ENCODE measurements at regions not wholly inside any gene's neighbourhood (a gene's known extent, or its start where the extent isn't known, plus 50 kb on each side); places are given as distances from the start of the nearest gene placed in this dataset.

DNA sequence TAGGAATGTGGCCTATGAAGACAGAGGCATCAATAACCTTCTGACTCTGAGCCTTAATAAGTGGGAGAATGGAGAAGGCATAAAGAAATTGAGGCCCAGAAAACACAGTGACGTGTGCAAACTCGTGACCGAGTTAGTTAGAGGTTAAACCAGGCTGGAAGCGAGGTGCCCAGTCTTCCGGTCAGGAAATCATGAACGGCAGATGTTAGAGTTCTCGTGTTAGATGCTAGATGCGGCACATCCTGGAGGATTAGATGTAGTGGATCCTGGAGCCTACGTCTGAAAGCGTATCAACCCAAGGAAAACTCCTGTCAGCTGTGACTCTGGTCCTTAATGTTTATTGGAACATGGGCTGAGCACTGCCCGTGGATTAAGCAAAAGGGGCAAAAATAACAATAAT, 275.9 kb downstream of the TCF7L2 start:
- no peak for TF ChIP-seq TCF7L2 (IDR thresholded peaks at IDR 0.05; ENCODE audit: low read depth, low read length)
- no peak for TF ChIP-seq POLR2AphosphoS5 (IDR thresholded peaks at IDR 0.05; ENCODE audit: low read depth, low read length)
- TF ChIP-seq SIN3A (IDR thresholded peaks at IDR 0.05; ENCODE audit: borderline replicate concordance, insufficient read depth, low read depth, low read length) = no peak
- TF ChIP-seq, protein P1, sequence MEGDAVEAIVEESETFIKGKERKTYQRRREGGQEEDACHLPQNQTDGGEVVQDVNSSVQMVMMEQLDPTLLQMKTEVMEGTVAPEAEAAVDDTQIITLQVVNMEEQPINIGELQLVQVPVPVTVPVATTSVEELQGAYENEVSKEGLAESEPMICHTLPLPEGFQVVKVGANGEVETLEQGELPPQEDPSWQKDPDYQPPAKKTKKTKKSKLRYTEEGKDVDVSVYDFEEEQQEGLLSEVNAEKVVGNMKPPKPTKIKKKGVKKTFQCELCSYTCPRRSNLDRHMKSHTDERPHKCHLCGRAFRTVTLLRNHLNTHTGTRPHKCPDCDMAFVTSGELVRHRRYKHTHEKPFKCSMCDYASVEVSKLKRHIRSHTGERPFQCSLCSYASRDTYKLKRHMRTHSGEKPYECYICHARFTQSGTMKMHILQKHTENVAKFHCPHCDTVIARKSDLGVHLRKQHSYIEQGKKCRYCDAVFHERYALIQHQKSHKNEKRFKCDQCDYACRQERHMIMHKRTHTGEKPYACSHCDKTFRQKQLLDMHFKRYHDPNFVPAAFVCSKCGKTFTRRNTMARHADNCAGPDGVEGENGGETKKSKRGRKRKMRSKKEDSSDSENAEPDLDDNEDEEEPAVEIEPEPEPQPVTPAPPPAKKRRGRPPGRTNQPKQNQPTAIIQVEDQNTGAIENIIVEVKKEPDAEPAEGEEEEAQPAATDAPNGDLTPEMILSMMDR (IDR thresholded peaks at IDR 0.05) = no peak
- TF ChIP-seq, protein P2, sequence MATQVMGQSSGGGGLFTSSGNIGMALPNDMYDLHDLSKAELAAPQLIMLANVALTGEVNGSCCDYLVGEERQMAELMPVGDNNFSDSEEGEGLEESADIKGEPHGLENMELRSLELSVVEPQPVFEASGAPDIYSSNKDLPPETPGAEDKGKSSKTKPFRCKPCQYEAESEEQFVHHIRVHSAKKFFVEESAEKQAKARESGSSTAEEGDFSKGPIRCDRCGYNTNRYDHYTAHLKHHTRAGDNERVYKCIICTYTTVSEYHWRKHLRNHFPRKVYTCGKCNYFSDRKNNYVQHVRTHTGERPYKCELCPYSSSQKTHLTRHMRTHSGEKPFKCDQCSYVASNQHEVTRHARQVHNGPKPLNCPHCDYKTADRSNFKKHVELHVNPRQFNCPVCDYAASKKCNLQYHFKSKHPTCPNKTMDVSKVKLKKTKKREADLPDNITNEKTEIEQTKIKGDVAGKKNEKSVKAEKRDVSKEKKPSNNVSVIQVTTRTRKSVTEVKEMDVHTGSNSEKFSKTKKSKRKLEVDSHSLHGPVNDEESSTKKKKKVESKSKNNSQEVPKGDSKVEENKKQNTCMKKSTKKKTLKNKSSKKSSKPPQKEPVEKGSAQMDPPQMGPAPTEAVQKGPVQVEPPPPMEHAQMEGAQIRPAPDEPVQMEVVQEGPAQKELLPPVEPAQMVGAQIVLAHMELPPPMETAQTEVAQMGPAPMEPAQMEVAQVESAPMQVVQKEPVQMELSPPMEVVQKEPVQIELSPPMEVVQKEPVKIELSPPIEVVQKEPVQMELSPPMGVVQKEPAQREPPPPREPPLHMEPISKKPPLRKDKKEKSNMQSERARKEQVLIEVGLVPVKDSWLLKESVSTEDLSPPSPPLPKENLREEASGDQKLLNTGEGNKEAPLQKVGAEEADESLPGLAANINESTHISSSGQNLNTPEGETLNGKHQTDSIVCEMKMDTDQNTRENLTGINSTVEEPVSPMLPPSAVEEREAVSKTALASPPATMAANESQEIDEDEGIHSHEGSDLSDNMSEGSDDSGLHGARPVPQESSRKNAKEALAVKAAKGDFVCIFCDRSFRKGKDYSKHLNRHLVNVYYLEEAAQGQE (IDR thresholded peaks at IDR 0.05; ENCODE audit: insufficient read depth in 1 of 2, low read depth in 2 of 2, low read length in 1 of 2) = no peak
- intact Hi-C loops (cut with micrococcal nuclease; ENCODE audit: unreplicated experiment) = no loop called here
- ChIA-PET CTCF (no interaction called here), POLR2A (no interaction called here)
- peaks cover 3% of the 10 kb centered on the region for H3K27me3 ChIP-seq (ENCODE audit: control insufficient read depth, insufficient read depth, low read length)
- H3K4me1 ChIP-seq (ENCODE audit: control insufficient read depth, insufficient read depth, low read length) = no peaks in the 10 kb centered on the region
- no peaks in the 10 kb centered on the region for H3K36me3 ChIP-seq (ENCODE audit: control insufficient read depth, insufficient read depth, low read length)
- H3K4me3 ChIP-seq (ENCODE audit: low read depth in 2 of 2, low read length in 2 of 2) = no peak overlapping the region
- DNase-seq (ENCODE audit: low read depth, low spot score) (no peak), ATAC-seq (no peak)
- in situ Hi-C loops (cut with HindIII; ENCODE audit: low pct_unique_long_range_greater_than_20kb, low sequenced_read_pairs) = no loop called here
- H3K9me3 ChIP-seq (ENCODE audit: control insufficient read depth, insufficient read depth, low read depth, low read length) = no peaks in the 10 kb centered on the region
- H3K27ac ChIP-seq (ENCODE audit: low read length) = no peak overlapping the region
- BruUV-seq (replicated peaks) = no TSS peak

DNA sequence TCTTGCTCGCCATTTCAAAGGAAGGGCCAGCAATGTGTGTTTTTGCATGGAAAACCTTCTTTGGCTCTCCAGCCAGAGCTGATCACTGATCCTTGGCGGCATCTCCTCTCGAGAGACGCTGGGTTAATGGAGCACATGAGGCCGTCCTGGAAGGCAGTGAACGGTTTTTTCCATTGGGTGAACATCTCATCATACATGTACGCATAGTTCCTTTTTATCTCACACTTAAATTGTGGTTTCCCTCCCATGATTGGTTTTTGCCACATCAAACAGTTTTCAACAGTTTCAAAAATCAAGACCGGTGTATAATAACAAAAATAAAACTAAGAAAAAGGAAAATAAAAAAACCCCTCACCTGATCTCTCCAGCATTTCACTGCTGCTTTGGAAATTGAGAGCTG, 276.4 kb downstream of the TCF7L2 start:
- BruUV-seq (replicated peaks) = no TSS peak
- no peak for ATAC-seq
- intact Hi-C loops (cut with micrococcal nuclease; ENCODE audit: unreplicated experiment) = no loop called here

More for the DNA sequence above, 276.4 kb downstream of the TCF7L2 start:
- Histone ChIP-seq H3K36me3 (ENCODE audit: control insufficient read depth, insufficient read depth, low read length) (no peaks in the 10 kb centered on the region), H3K9me3 (ENCODE audit: control insufficient read depth, insufficient read depth, low read depth, low read length) (no peaks in the 10 kb centered on the region), H3K4me3 (ENCODE audit: low read depth in 2 of 2, low read length in 2 of 2) (no peak overlapping the region), H3K27ac (ENCODE audit: low read length) (no peak overlapping the region), H3K27me3 (ENCODE audit: control insufficient read depth, insufficient read depth, low read length) (peaks cover 3% of the 10 kb centered on the region), H3K4me1 (ENCODE audit: control insufficient read depth, insufficient read depth, low read length) (no peaks in the 10 kb centered on the region)
- ChIA-PET CTCF (no interaction called here), POLR2A (no interaction called here)
- in situ Hi-C loops (cut with HindIII; ENCODE audit: low pct_unique_long_range_greater_than_20kb, low sequenced_read_pairs) = no loop called here
- DNase-seq (ENCODE audit: low read depth, low spot score) = no peak
- TF ChIP-seq, protein P1 (IDR thresholded peaks at IDR 0.05) = no peak
- TF ChIP-seq POLR2AphosphoS5 (IDR thresholded peaks at IDR 0.05; ENCODE audit: low read depth, low read length) = no peak
- no peak for TF ChIP-seq SIN3A (IDR thresholded peaks at IDR 0.05; ENCODE audit: borderline replicate concordance, insufficient read depth, low read depth, low read length)
- TF ChIP-seq, protein P2 (IDR thresholded peaks at IDR 0.05; ENCODE audit: insufficient read depth in 1 of 2, low read depth in 2 of 2, low read length in 1 of 2) = no peak
- no peak for TF ChIP-seq TCF7L2 (IDR thresholded peaks at IDR 0.05; ENCODE audit: low read depth, low read length)
